MCF 10A (cell line): ENCODE measurements at regions not wholly inside any gene's neighbourhood (a gene's known extent, or its start where the extent isn't known, plus 50 kb on each side); places are given as distances from the start of the nearest gene placed in this dataset.

ENCODE experiments used
- BruUV-seq: library from RNA; stranded (reverse); fragments of 400-500 nt; replicated peaks from 2 replicates; lab custom pipeline; 2021; lab: Mats Ljungman, UMichigan
- CTCF ChIA-PET: fragments of 300-600 bp; sonication (Branson Sonifier 250); formaldehyde crosslinking; extraction: SDS; loops from one replicate; lab custom pipeline; 2021; ENCODE audit warnings: antibody characterized with exemption, inconsistent platforms; lab: Yijun Ruan, JAX
- POLR2A ChIA-PET: fragments of 300-600, 350-650 bp; sonication (Branson Sonifier 250); formaldehyde crosslinking; extraction: SDS; loops from one replicate; lab custom pipeline; 2020; ENCODE audit warnings: antibody characterized with exemption, inconsistent platforms; lab: Yijun Ruan, JAX
- DNase-seq: peaks from one replicate; pipeline ENCODE4 v3.0.0-alpha.2; 2018; ENCODE audit not compliant: unreplicated experiment
- H3K27ac Mint-ChIP-seq: one replicate; pipeline ENCODE4 v1.8.0; 2022; ENCODE audit warnings: mild to moderate bottlenecking, low read depth, mixed read lengths; ENCODE audit not compliant: unreplicated experiment
- H3K27me3 Mint-ChIP-seq: one replicate; pipeline ENCODE4 v1.8.0; 2022; ENCODE audit warnings: mixed read lengths; ENCODE audit not compliant: insufficient read depth, unreplicated experiment
- H3K36me3 Mint-ChIP-seq: one replicate; pipeline ENCODE4 v1.8.0; 2022; ENCODE audit warnings: mild to moderate bottlenecking, moderate library complexity, mixed read lengths; ENCODE audit not compliant: insufficient read depth, unreplicated experiment
- H3K4me1 Mint-ChIP-seq: one replicate; pipeline ENCODE4 v1.8.0; 2022; ENCODE audit warnings: mixed read lengths; ENCODE audit not compliant: insufficient read depth, unreplicated experiment
- H3K4me3 Mint-ChIP-seq: one replicate; pipeline ENCODE4 v1.8.0; 2022; ENCODE audit warnings: mild to moderate bottlenecking, moderate library complexity, mixed read lengths; ENCODE audit not compliant: unreplicated experiment
- H3K9me3 Mint-ChIP-seq: one replicate; pipeline ENCODE4 v1.8.0; 2022; ENCODE audit warnings: mixed read lengths; ENCODE audit not compliant: unreplicated experiment
- CTCF ChIP-seq: fragments of 200-600 bp; IDR thresholded peaks from one replicate; pipeline ENCODE4 v1.8.0; 2022; ENCODE audit warnings: antibody characterized with exemption, mild to moderate bottlenecking; ENCODE audit not compliant: unreplicated experiment
- intact Hi-C: fragments of 100-400 bp; cut with micrococcal nuclease; formaldehyde crosslinking; loops from 2 replicates; pipeline ENCODE4 v1.14.1; 2022

GRCh38 chr4:11532138-11532537 is 103.4 kb upstream of the HS3ST1 start:
- no peak for TF ChIP-seq CTCF
- POLR2A ChIA-PET, result no interaction called here
- BruUV-seq, result no TSS peak

DNA sequence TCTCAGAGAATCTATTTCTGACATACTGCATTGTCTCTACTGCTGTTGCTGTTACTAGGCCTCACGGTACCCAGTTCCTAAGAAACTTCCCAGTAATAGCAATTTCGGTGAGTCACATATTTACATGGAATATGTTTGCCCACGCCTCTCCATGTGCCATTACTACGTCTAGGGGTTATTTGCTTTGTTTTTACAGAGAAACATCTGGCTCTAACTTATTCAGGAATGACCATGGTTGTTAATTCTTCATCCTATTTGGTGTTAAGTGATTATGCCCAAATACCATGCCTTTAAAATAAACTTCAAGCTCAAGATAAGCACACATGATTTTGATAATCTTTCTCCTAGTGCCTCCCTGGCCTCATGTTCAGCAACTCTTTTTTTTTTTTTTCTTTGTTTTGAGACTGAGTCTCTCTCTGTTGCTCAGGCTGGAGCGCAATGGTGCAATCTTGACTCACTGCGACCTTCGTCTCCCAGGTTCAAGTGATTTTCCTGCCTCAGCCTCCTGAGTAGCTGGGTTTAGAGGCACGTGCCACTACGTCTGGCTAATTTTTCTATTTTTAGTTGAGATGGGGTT is 101.0 kb upstream of the HS3ST1 start:
- intact Hi-C loops, result no loop called here
- H3K36me3 Mint-ChIP-seq, result no peaks in the 10 kb centered on the region
- POLR2A ChIA-PET, result interaction anchor here (0.6 to 0.7 kb wide), 2 partner anchors 8 to 1159 kb away, joined by 4 read pairs; no protein-coding TSS in a partner anchor
- TF ChIP-seq CTCF, result no peak
- H3K27me3 Mint-ChIP-seq, result no peaks in the 10 kb centered on the region
- H3K4me3 Mint-ChIP-seq, result no peak overlapping the region
- peak; percentile 58 for DNase-seq
- peaks cover 6% of the 10 kb centered on the region for H3K9me3 Mint-ChIP-seq
- no TSS peak for BruUV-seq
- peak overlapping the region; percentile 78 for H3K27ac Mint-ChIP-seq
- CTCF ChIA-PET, result interaction anchor here (1.0 kb wide), 1 partner anchor 8 kb away, joined by 3 read pairs; no protein-coding TSS in a partner anchor
- H3K4me1 Mint-ChIP-seq, result peaks cover 9% of the 10 kb centered on the region

More at GRCh38 chr4:11532138-11532537, 103.4 kb upstream of the HS3ST1 start:
- H3K27me3 Mint-ChIP-seq, result no peaks in the 10 kb centered on the region
- H3K4me1 Mint-ChIP-seq, result peaks cover 4% of the 10 kb centered on the region
- CTCF ChIA-PET, result interaction anchor here (0.6 to 1.1 kb wide), 2 partner anchors 145 to 1393 kb away, joined by 3 read pairs; no protein-coding TSS in a partner anchor
- H3K36me3 Mint-ChIP-seq, result no peaks in the 10 kb centered on the region
- H3K9me3 Mint-ChIP-seq, result peaks cover 6% of the 10 kb centered on the region
- H3K4me3 Mint-ChIP-seq, result no peak overlapping the region
- DNase-seq, result no peak
- intact Hi-C loops, result no loop called here
- no peak overlapping the region for H3K27ac Mint-ChIP-seq

- no peak overlapping the region for H3K4me3 Mint-ChIP-seq
- no peak for DNase-seq
- TF ChIP-seq CTCF, result no peak
- no peaks in the 10 kb centered on the region for H3K27me3 Mint-ChIP-seq
- H3K36me3 Mint-ChIP-seq, result no peaks in the 10 kb centered on the region
- intact Hi-C loops, result no loop called here
- H3K9me3 Mint-ChIP-seq, result no peaks in the 10 kb centered on the region
- no peak overlapping the region for H3K27ac Mint-ChIP-seq
- H3K4me1 Mint-ChIP-seq, result peaks cover 11% of the 10 kb centered on the region
- POLR2A ChIA-PET, result no interaction called here
- BruUV-seq, result no TSS peak
- CTCF ChIA-PET, result no interaction called here
Measured at GRCh38 chr4:11525085-11525484, 96.4 kb upstream of the HS3ST1 start.

- no peaks in the 10 kb centered on the region for H3K9me3 Mint-ChIP-seq
- no peak overlapping the region for H3K4me3 Mint-ChIP-seq
- no peak overlapping the region for H3K27ac Mint-ChIP-seq
- CTCF ChIA-PET, result no interaction called here
- DNase-seq, result no peak
- no peak for TF ChIP-seq CTCF
- H3K4me1 Mint-ChIP-seq, result no peaks in the 10 kb centered on the region
- no TSS peak for BruUV-seq
- no peaks in the 10 kb centered on the region for H3K36me3 Mint-ChIP-seq
- intact Hi-C loops, result no loop called here
- POLR2A ChIA-PET, result no interaction called here
- no peaks in the 10 kb centered on the region for H3K27me3 Mint-ChIP-seq
Measured at GRCh38 chr4:11518754-11519153, 90.1 kb upstream of the HS3ST1 start.
